ENCODE measurements at regions not wholly inside any gene's neighbourhood (a gene's known extent, or its start where the extent isn't known, plus 50 kb on each side); places are given as distances from the start of the nearest gene placed in this dataset.
A peak's percentile ranks its signal among the peaks of the same experiment; 100 is the strongest.

DNA sequence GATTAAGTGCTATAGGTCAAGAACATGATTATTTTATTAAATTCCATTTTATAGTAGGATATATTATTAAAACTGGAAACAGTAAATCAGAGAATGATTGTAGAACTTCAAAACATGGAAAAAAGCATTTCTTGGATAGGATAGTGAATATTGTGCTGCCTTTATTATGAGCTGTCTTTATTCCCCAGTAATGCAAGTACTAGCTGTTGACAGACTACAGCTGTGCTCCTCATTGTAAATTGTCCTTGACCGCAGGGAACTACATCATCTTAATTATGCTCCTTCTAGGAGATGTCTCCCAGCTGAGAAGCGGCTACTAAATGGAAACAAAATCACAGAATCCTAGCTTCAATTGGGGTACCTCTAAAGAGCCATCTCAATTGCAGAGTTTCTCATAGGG is 1457.2 kb upstream of the PCDH7 start:
- FAIRE-seq = no peak
- Histone ChIP-seq H3K36me3 (no peaks in the 10 kb centered on the region), H3K4me3 (no peak overlapping the region), H3K27ac (no peak overlapping the region), H3K9me3 (no peaks in the 10 kb centered on the region), H3K27me3 (no peaks in the 10 kb centered on the region), H3K4me1 (no peaks in the 10 kb centered on the region)
- intact Hi-C loops (cut with DNase I) = no loop called here
- TF ChIP-seq CTCF (IDR thresholded peaks at IDR 0.05) = no peak
- DNase-seq = no peak
- no peak for ATAC-seq
- WGBS, 2 donors = 80 to 85% methylated on average over 2 of the region's 2 CpGs

- no peak for TF ChIP-seq CTCF (IDR thresholded peaks at IDR 0.05)
- ATAC-seq = peak; percentile 85 to 99 (median 96)
- H3K36me3 ChIP-seq = no peaks in the 10 kb centered on the region
- no peak overlapping the region for H3K4me3 ChIP-seq
- H3K4me1 ChIP-seq = peaks cover 0 to 2% (median 0%) of the 10 kb centered on the region in 3 donors
- no peaks in the 10 kb centered on the region for H3K9me3 ChIP-seq
- 28 to 31% methylated on average over 1 of the region's 1 CpG for WGBS, 2 donors
- no peak overlapping the region for H3K27ac ChIP-seq
- no peak for DNase-seq
- H3K27me3 ChIP-seq = no peaks in the 10 kb centered on the region
- intact Hi-C loops (cut with DNase I) = no loop called here
- FAIRE-seq = no peak
These were observed 1444.0 kb upstream of the PCDH7 start for GRCh38 chr4:29276150-29276549.

- no peak overlapping the region for H3K4me3 ChIP-seq
- H3K4me1 ChIP-seq = peaks cover 0 to 2% (median 0%) of the 10 kb centered on the region in 3 donors
- no peaks in the 10 kb centered on the region for H3K9me3 ChIP-seq
- H3K27me3 ChIP-seq = no peaks in the 10 kb centered on the region
- intact Hi-C loops (cut with DNase I) = no loop called here
- DNase-seq (no peak), FAIRE-seq (no peak), ATAC-seq (no peak)
- TF ChIP-seq CTCF (IDR thresholded peaks at IDR 0.05) = no peak
- H3K27ac ChIP-seq = no peak overlapping the region
- no peaks in the 10 kb centered on the region for H3K36me3 ChIP-seq
These were observed 1442.8 kb upstream of the PCDH7 start for GRCh38 chr4:29277381-29277780.

DNA sequence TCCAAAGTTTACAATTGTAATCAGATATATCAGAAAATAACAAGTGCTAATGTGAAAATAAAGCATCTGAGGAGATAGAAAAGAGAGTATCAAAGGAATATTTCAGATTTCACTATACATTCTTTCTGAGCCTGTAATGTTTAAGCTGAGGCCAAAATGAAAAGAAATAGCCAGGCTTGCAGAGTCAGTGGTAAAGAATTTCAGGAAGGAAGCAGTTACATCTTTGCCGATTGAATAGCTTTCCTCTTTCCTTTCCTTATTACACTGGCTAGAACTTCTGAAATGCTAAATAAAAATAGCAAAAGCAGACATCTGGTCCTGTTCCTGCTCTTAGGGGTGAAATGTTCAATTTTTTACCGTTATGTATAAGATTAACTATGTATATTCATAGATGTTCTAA is 1441.6 kb upstream of the PCDH7 start:
- no peak overlapping the region for H3K4me3 ChIP-seq
- no peak for TF ChIP-seq CTCF (IDR thresholded peaks at IDR 0.05)
- ATAC-seq (no peak), DNase-seq (no peak), FAIRE-seq (no peak)
- WGBS, 2 donors = 54 to 59% methylated on average over 2 of the region's 2 CpGs
- H3K9me3 ChIP-seq = no peaks in the 10 kb centered on the region
- peaks cover 0 to 2% (median 0%) of the 10 kb centered on the region in 3 donors for H3K4me1 ChIP-seq
- intact Hi-C loops (cut with DNase I) = no loop called here
- H3K27ac ChIP-seq = no peak overlapping the region
- H3K36me3 ChIP-seq = no peaks in the 10 kb centered on the region
- H3K27me3 ChIP-seq = no peaks in the 10 kb centered on the region

DNA sequence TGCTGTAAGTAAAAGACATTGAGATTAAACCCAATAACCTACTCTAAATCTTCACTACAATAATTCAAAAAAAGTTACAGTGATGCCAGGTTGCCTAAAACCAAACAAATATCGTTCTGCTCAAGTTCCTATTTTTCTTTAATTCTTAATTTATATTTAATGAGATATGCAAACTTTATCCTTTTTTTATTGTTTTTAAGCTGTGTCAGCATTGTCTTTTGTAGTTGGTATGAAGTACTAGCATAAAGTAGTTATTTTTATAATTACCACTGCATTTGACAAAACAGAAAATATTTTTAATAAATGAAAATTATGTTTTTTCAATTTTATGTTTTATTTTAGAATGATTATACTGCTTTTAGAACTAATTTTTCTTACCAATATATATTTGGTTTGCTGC is 1431.1 kb upstream of the PCDH7 start:
- ATAC-seq (no peak), FAIRE-seq (no peak), DNase-seq (no peak)
- no peak overlapping the region for H3K4me3 ChIP-seq
- no peak for TF ChIP-seq CTCF (IDR thresholded peaks at IDR 0.05)
- intact Hi-C loops (cut with DNase I) = no loop called here
- H3K27ac ChIP-seq = no peak overlapping the region
- WGBS, 2 donors = 40 to 57% methylated on average over 1 of the region's 1 CpG
- H3K9me3 ChIP-seq = no peaks in the 10 kb centered on the region
- no peaks in the 10 kb centered on the region for H3K4me1 ChIP-seq
- no peaks in the 10 kb centered on the region for H3K36me3 ChIP-seq
- H3K27me3 ChIP-seq = no peaks in the 10 kb centered on the region
